ENCODE measurements at regions not wholly inside any gene's neighbourhood (a gene's known extent, or its start where the extent isn't known, plus 50 kb on each side); places are given as distances from the start of the nearest gene placed in this dataset.

DNA sequence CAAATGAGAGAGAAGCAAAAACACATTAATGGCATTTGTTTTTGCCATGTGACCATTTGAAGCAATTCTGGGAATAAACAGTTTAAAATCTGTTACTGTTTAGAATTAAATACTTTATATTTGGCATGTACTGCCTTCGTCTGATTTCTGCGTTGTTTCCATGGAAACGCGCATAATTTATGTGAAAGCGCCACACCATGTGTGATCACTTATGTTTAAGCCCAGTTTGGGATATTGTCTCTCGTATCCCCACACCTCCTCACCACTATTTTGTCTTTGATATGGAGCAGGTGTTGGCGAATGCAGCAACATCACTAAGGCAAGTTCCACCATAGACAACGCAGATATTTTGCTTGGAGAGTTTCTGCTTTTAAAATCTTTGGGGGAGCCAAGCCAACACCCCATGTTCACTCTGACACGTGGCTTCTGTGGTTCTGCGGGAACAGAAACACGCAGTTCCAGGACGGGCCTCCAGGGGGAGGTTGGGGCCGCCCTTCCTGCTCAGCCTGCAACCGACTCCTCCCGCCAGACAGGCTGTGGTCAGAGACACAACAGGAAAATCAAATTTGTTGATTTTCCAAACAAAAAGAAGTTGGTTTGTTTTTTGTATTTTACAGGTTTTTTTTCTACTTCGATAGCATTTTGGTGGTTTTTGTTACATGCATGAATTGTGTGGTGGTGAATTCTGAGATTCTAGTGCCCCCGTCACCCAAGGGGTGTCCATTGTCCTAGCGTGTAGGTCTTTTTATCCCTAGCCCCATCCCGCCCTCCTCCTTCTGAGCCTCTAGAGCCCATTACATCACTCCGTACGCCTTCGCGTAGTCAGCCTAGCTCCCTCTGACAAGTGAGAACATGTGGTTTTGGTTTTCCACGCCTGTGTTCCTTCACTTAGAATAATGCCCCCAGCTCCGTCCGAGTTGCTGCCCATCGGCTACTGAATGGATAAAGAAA, 101.9 kb upstream of the SFSWAP start:
- TF ChIP-seq CTCF (conservative IDR thresholded peaks at IDR 0.05; ENCODE audit: low read length), result peak; percentile 80
- peak; percentile 62 for DNase-seq (ENCODE audit: low read depth)
- peak overlapping the region; percentile 16; the same call in 1 of the 2 replicates for H3K4me3 ChIP-seq (ENCODE audit: low read length)

DNA sequence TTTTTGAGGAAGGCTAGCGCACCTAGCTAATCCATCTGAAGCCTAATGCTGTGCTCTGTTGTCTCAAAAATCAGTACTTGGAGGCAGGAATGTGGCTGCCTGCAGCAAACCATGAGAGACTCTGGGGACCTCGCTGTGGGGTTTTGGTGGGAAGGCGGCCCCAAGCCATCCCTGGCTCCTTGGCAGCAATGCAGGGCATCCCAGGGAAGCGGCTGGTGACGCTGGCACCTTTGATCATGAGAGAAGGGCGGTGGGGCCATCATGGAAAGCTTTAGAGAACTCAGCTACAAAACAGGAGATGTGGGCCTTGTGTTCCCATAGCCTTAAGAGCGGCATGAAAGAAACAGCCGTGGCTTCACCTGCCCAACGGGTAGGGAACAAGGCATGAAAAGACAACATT, 101.1 kb upstream of the SFSWAP start:
- no peak for TF ChIP-seq CTCF (conservative IDR thresholded peaks at IDR 0.05; ENCODE audit: low read length)
- H3K4me3 ChIP-seq (ENCODE audit: low read length), result no peak overlapping the region
- no peak for DNase-seq (ENCODE audit: low read depth)

DNA sequence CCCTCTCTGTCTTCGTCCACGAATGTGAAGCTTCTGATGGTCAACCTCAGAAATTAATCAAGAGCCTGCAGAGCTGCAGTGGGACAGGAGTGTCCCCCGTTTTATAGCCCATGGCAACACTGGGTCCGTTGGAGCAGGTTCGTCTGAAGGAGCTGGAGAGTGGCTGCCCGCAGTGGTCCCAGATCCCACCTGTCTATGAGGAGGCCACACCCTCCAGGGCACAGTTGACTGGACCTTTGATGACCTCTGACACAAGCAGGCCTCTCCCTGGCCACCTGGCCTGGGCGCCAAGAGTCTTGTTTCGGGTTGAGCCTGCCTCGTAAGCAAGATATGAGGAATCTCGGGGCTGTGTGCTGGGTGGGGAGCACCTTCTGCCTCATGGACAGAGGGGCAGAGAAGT, 100.7 kb upstream of the SFSWAP start:
- TF ChIP-seq CTCF (conservative IDR thresholded peaks at IDR 0.05; ENCODE audit: low read length), result no peak
- no peak overlapping the region for H3K4me3 ChIP-seq (ENCODE audit: low read length)
- DNase-seq (ENCODE audit: low read depth), result no peak

GRCh38 chr12:131610891-131611290, 100.0 kb upstream of the SFSWAP start:
- H3K4me3 ChIP-seq (ENCODE audit: low read length), result no peak overlapping the region
- no peak for DNase-seq (ENCODE audit: low read depth)
- no peak for TF ChIP-seq CTCF (conservative IDR thresholded peaks at IDR 0.05; ENCODE audit: low read length)

DNA sequence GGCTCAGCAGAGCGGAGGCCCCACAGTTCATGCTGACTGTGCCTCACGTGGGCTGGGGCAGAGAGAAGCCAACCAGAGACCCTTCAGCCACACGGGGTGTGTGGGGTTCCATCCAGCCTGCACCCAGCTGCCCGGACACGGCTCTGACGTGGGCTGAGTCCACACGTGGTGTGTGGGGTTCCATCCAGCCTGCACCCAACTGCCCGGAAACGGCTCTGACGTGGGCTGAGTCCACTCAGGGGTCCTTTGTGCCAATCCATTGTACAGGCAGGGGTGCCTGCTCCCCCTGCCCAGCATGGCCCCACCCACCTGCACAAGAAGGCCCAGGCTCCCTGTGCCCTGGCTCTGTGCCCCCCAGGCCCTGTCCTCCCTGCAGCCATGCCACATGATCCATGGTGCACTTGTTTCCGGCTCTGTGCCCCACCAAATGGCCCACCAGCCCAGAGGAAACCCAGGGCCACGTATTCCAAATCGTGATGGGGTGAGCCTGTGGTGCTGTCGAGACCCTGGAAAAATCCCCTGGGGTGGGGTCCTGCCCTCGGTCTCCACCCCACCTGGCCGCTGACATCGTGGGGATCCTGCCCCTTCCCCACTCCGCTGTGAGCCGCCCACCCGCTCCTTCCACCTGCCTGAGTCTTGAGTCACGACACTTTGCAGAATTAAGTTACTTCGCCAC, 99.3 kb upstream of the SFSWAP start:
- no peak for DNase-seq (ENCODE audit: low read depth)
- TF ChIP-seq CTCF (conservative IDR thresholded peaks at IDR 0.05; ENCODE audit: low read length), result no peak
- H3K4me3 ChIP-seq (ENCODE audit: low read length), result no peak overlapping the region

GRCh38 chr12:131612092-131612755, 98.7 kb upstream of the SFSWAP start:
- no peak for DNase-seq (ENCODE audit: low read depth)
- no peak for TF ChIP-seq CTCF (conservative IDR thresholded peaks at IDR 0.05; ENCODE audit: low read length)
- H3K4me3 ChIP-seq (ENCODE audit: low read length), result no peak overlapping the region

All from AG10803 (cell line).